LNCaP clone FGC (cell line): ENCODE measurements at regions not wholly inside any gene's neighbourhood (a gene's known extent, or its start where the extent isn't known, plus 50 kb on each side); places are given as distances from the start of the nearest gene placed in this dataset.

Experiments used
- DNase-seq: peaks from one replicate; pipeline ENCODE4 v3.0.0-alpha.2; 2011; ENCODE audit warnings: low read depth
- H3K4me3 ChIP-seq: 2 replicates; pipeline ENCODE4 v1.5.1; 2011; ENCODE audit warnings: mild to moderate bottlenecking, low read depth, low read length, control low read depth
- CTCF ChIP-seq: IDR thresholded peaks from 2 replicates; pipeline ENCODE4 v1.5.1; 2012; ENCODE audit warnings: mild to moderate bottlenecking; ENCODE audit not compliant: control insufficient read depth, insufficient read depth; ENCODE audit errors: extremely low read depth

DNA sequence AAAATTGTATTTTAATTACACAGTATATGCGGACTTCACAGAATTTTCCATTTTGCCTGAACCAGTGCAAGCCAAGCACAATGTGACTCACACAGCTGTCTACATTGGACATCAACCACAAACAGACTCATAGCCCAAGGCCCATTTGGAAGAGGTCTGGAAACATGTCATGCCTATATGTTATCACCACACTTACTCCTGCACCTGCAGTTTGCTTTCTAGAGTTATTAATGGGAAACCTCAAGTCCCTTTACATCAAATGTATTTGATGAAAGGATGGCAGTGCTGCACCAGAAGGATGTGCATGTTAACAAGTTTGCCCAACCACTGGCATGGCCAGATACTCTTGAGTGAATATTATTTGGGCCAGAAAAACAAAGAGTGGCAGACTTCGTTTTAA is 548.9 kb upstream of the CDH2 start:
- no peak for DNase-seq
- no peak overlapping the region for H3K4me3 ChIP-seq
- TF ChIP-seq CTCF, result no peak

GRCh38 chr18:28723506-28723905 is 546.6 kb upstream of the CDH2 start:
- no peak for TF ChIP-seq CTCF
- DNase-seq, result no peak
- H3K4me3 ChIP-seq, result no peak overlapping the region

GRCh38 chr18:28718696-28719095 is 541.8 kb upstream of the CDH2 start:
- no peak for TF ChIP-seq CTCF
- DNase-seq, result no peak
- no peak overlapping the region for H3K4me3 ChIP-seq

DNA sequence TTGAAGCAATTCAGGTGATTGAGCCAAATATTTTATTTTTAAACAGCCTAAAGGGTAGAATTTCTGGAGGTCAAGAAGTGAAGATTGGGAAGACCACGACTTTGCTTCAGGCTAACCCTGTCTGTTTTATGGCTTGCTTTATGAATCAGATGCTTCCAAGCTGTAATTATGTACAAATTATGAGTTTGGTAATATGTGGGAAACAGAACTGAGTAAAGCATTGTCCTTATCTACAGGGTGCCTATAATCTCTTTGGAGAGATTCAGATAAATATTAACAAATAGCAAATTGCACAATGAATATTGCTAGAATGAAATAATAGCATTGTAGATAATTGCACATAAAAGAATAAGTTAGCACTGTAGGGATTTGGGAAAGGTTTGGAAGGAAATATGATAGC is 539.4 kb upstream of the CDH2 start:
- no peak overlapping the region for H3K4me3 ChIP-seq
- TF ChIP-seq CTCF, result no peak
- no peak for DNase-seq

DNA sequence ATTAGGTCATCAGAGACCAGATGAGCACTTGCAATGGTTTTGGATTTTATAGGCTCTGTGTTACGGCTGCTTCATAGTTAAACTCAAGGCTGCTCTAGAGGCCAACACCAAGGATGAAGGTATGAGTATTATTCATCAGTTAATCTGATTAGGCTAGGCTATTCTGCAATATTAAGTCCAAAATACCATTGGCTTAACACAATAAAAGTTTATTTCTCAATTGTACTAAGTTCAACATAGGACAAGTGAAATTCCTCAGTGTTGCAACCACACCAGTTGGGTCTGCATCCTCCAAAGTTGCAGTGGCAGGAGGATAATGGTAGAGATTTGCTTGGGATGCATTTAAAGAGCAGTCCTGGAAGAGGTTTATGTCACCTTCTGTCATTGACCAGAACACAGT is 538.3 kb upstream of the CDH2 start:
- no peak for TF ChIP-seq CTCF
- no peak for DNase-seq
- H3K4me3 ChIP-seq, result no peak overlapping the region

GRCh38 chr18:28714498-28714897 is 537.6 kb upstream of the CDH2 start:
- no peak for TF ChIP-seq CTCF
- DNase-seq, result no peak
- no peak overlapping the region for H3K4me3 ChIP-seq

DNA sequence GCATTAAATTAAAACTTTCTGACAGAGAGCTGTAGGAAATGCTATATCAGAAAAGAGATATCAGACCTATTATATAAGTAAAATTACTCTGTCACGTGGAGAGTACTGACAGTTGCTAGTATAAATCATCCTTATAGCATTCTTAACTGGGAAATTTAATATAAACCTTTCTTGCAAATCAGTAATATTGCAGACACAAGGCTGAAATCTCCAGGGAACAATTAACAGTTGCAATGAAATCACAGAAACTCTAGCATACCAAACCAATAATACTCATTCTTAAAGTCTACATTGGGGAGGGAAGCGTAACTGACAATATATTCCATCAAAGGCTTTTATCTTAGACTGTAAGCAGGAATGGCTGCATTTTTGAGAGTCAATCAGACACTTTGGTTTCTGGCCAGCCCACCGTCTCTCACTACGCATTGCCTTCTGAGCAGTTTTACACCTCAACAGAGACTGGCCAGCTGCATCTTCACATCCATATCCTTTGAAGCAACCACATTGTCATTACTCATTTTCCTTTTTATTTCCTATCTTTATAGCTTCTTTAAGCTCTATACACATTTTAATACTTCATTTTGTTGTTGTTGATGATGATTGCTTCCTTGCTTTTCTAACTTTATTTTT is 536.0 kb upstream of the CDH2 start:
- no peak for TF ChIP-seq CTCF
- no peak for DNase-seq
- no peak overlapping the region for H3K4me3 ChIP-seq
